NOMO-1 treated with DMSO at 0.1 percent for 48 hours (cell line): ENCODE measurements at regions not wholly inside any gene's neighbourhood (a gene's known extent, or its start where the extent isn't known, plus 50 kb on each side); places are given as distances from the start of the nearest gene placed in this dataset.
"Not testable (repeated sequence)": the region's sequence is repeated elsewhere in the genome, so short reads cannot be mapped to it uniquely, and the experiment has no call there.

Experiments used
- DNase-seq: peaks from one replicate; lab custom pipeline; 2025; ENCODE audit not compliant: unreplicated experiment; lab: John Stamatoyannopoulos, UW

GRCh38 chr3:105284876-105285275 is 81.8 kb upstream of the ALCAM start:
- DNase-seq, result no peak

- DNase-seq, result no peak
Measured at GRCh38 chr3:105285653-105286241, 81.0 kb upstream of the ALCAM start.

- no peak for DNase-seq
Measured at GRCh38 chr3:105293441-105293840, 73.3 kb upstream of the ALCAM start.

GRCh38 chr3:105296182-105296822 is 70.4 kb upstream of the ALCAM start:
- not testable (repeated sequence) for DNase-seq

GRCh38 chr3:105304487-105304886 is 62.2 kb upstream of the ALCAM start:
- no peak for DNase-seq

- DNase-seq, result no peak
Measured at GRCh38 chr3:105315144-105315543, 51.6 kb upstream of the ALCAM start.

- DNase-seq, result no peak
Measured at GRCh38 chr3:105315815-105316214, 50.9 kb upstream of the ALCAM start.

GRCh38 chr3:105316331-105316730 is 50.4 kb upstream of the ALCAM start:
- DNase-seq, result no peak
